Trophoblast cell (in vitro differentiated cells and primary cell): ENCODE measurements at regions not wholly inside any gene's neighbourhood (a gene's known extent, or its start where the extent isn't known, plus 50 kb on each side); places are given as distances from the start of the nearest gene placed in this dataset.
"Not testable (repeated sequence)": the region's sequence is repeated elsewhere in the genome, so short reads cannot be mapped to it uniquely, and the experiment has no call there.

Experiments
- DNase-seq, 2 donors: peaks; one replicate each; pipeline ENCODE4 v3.0.0-alpha.2; 2016
- H2AFZ ChIP-seq: 2 replicates; pipeline ENCODE4 v1.6.1; 2013; ENCODE audit warnings: low read length, moderate library complexity, mild to moderate bottlenecking; ENCODE audit not compliant: insufficient read depth, poor library complexity
- H2AK5ac ChIP-seq: 2 replicates; pipeline ENCODE4 v1.6.1; 2013; ENCODE audit warnings: mild to moderate bottlenecking, low read length
- H2BK120ac ChIP-seq: 2 replicates; pipeline ENCODE4 v1.6.1; 2013; ENCODE audit warnings: low read length, mild to moderate bottlenecking, moderate library complexity; ENCODE audit not compliant: insufficient read depth, poor library complexity
- H2BK12ac ChIP-seq: 2 replicates; pipeline ENCODE4 v1.6.1; 2013; ENCODE audit warnings: mild to moderate bottlenecking, low read length, moderate library complexity
- H2BK5ac ChIP-seq: 2 replicates; pipeline ENCODE4 v1.6.1; 2013; ENCODE audit warnings: low read length, low read depth, moderate library complexity, mild to moderate bottlenecking; ENCODE audit not compliant: poor library complexity
- H3K14ac ChIP-seq: 2 replicates; pipeline ENCODE4 v1.6.1; 2013; ENCODE audit warnings: mild to moderate bottlenecking, low read length
- H3K18ac ChIP-seq: 2 replicates; pipeline ENCODE4 v1.6.1; 2013; ENCODE audit warnings: mild to moderate bottlenecking, low read length
- H3K23ac ChIP-seq: 2 replicates; pipeline ENCODE4 v1.6.1; 2013; ENCODE audit warnings: low read length
- H3K27ac ChIP-seq: 2 replicates; pipeline ENCODE4 v1.5.1; 2013; ENCODE audit warnings: low read depth, mild to moderate bottlenecking, inconsistent platforms, low read length, moderate library complexity
- H3K27me3 ChIP-seq: 2 replicates; pipeline ENCODE4 v1.6.1; 2013; ENCODE audit warnings: inconsistent platforms, mild to moderate bottlenecking, low read length, moderate library complexity; ENCODE audit not compliant: insufficient read depth
- H3K36me3 ChIP-seq, 2 experiments: 1 replicate in 1 of 2; 2 replicates in 1 of 2; pipeline ENCODE4 v1.6.1; 2013; ENCODE audit warnings: low read length in 2 of 2, mild to moderate bottlenecking in 2 of 2, moderate library complexity in 1 of 2; ENCODE audit not compliant: insufficient read depth in 2 of 2, control insufficient read depth in 1 of 2
- H3K4ac ChIP-seq: 2 replicates; pipeline ENCODE4 v1.6.1; 2013; ENCODE audit warnings: low read depth, mild to moderate bottlenecking, low read length, moderate library complexity
- H3K4me1 ChIP-seq, 2 experiments: 1 replicate in 1 of 2; 2 replicates in 1 of 2; pipeline ENCODE4 v1.6.1; 2013; ENCODE audit warnings: low read length in 2 of 2, mild to moderate bottlenecking in 2 of 2, moderate library complexity in 1 of 2; ENCODE audit not compliant: insufficient read depth in 2 of 2, control insufficient read depth in 1 of 2
- H3K4me2 ChIP-seq: 2 replicates; pipeline ENCODE4 v1.6.1; 2013; ENCODE audit warnings: inconsistent platforms, mild to moderate bottlenecking, low read length, moderate library complexity
- H3K4me3 ChIP-seq: 2 replicates; pipeline ENCODE4 v1.5.1; 2013; ENCODE audit warnings: mild to moderate bottlenecking, low read depth, low read length, inconsistent platforms
- H3K79me1 ChIP-seq: one replicate; pipeline ENCODE4 v1.6.1; 2013; ENCODE audit warnings: low read length
- H3K79me2 ChIP-seq: 2 replicates; pipeline ENCODE4 v1.6.1; 2013; ENCODE audit warnings: low read length, mild to moderate bottlenecking; ENCODE audit not compliant: control insufficient read depth, insufficient read depth, poor library complexity
- H3K9ac ChIP-seq: 2 replicates; pipeline ENCODE4 v1.6.1; 2013; ENCODE audit warnings: mild to moderate bottlenecking, low read length
- H3K9me3 ChIP-seq: 2 replicates; pipeline ENCODE4 v1.6.1; 2013; ENCODE audit warnings: low read depth, mild to moderate bottlenecking, control low read depth, inconsistent platforms, low read length; ENCODE audit not compliant: insufficient read depth
- H4K12ac ChIP-seq: 2 replicates; pipeline ENCODE4 v1.6.1; 2013; ENCODE audit warnings: low read depth, mild to moderate bottlenecking, low read length, moderate library complexity
- H4K8ac ChIP-seq: 2 replicates; pipeline ENCODE4 v1.6.1; 2013; ENCODE audit warnings: low read depth, mild to moderate bottlenecking, low read length, moderate library complexity
- H4K91ac ChIP-seq: one replicate; pipeline ENCODE4 v1.6.1; 2013; ENCODE audit warnings: low read depth, mild to moderate bottlenecking, low read length, moderate library complexity
- WGBS: extraction: QIAGEN DNeasy Blood & Tissue Kit; methylation state at CpG from one replicate; pipeline ENCODE4 v1.1.7; 2013; ENCODE audit warnings: missing lambda C conversion rate; ENCODE audit not compliant: insufficient read length, insufficient coverage; ENCODE audit errors: extremely low coverage; 5-methylcytosine and 5-hydroxymethylcytosine counted together

DNA sequence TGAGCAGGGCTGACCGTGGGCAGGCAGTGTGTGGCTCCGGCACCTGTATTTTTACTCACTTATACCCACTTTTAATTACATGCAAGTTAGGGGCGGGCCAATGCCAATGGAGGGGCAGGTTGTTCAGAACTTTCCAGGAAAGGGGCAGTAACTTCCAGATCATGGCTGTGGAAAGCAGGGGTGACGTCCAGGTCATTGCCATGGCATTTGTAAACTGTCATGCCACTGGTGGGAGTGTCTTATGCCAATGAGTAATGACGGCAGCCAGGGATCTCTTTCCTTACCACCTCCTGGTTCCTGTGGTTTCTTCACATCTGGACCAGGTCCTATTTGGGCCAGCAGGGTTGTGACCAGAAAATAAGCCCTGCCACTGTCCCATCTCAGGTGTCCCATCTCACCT lies 258.7 kb downstream of the THBS2 start:
- Histone ChIP-seq H3K23ac (no peak overlapping the region), H3K79me2 (no peaks in the 10 kb centered on the region), H3K79me1 (peaks cover 2% of the 10 kb centered on the region), H3K14ac (no peak overlapping the region), H3K4me2 (no peak overlapping the region), H3K27ac (no peak overlapping the region), H2BK12ac (no peak overlapping the region), H2BK120ac (no peak overlapping the region), H4K12ac (no peak overlapping the region), H3K18ac (no peak overlapping the region), H3K9ac (no peak overlapping the region), H3K36me3 (no peaks in the 10 kb centered on the region), H3K4me1 (no peaks in the 10 kb centered on the region), H2AK5ac (no peak overlapping the region), H3K4me3 (no peak overlapping the region), H3K4ac (no peak overlapping the region), H4K91ac (no peak overlapping the region), H2AFZ (no peak overlapping the region), H3K9me3 (peaks cover 5% of the 10 kb centered on the region), H2BK5ac (no peak overlapping the region), H3K27me3 (no peaks in the 10 kb centered on the region), H4K8ac (no peak overlapping the region)
- DNase-seq, result no peak
- WGBS, result no CpG with 5 or more reads among the region's 5 CpGs

DNA sequence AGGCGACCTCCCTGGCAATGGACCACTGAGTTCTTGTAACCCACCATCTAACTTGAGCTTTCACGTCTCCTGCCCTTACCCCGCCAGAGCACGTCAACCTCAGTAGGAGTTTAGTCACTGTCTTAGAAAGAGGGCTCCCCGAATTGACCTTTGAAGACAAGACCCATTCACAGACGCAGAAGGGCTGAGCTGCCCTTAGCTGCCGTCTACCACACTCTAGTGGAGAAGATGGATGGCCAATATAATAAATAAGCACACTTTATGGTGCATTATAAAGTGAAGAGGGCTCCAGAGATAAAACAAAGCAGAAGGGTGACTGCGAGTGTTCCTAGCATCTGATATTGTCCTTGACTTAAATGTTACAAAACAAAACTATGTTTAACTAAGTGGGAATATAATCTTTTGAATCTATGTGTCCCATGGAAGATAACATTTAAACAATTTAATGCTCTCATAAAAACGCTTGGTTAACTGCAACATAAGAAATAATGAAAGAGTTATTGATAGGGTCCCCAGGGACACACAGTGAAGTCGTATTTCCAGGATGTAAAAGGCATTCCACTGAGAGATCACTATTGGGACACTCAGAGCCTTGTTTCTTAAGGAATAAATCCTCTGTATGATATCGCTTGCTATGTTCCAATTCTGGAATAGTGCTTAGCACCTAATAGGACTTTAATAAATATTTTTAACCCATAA lies 261.1 kb downstream of the THBS2 start:
- no peak overlapping the region for H2BK120ac ChIP-seq
- peaks cover 2% of the 10 kb centered on the region for H3K79me1 ChIP-seq
- H3K36me3 ChIP-seq, result no peaks in the 10 kb centered on the region
- no peak overlapping the region for H3K27ac ChIP-seq
- no peak overlapping the region for H3K23ac ChIP-seq
- no peaks in the 10 kb centered on the region for H3K27me3 ChIP-seq
- H3K4me3 ChIP-seq, result no peak overlapping the region
- no peak overlapping the region for H2BK5ac ChIP-seq
- no CpG with 5 or more reads among the region's 11 CpGs for WGBS
- no peak overlapping the region for H4K91ac ChIP-seq
- no peak overlapping the region for H3K4ac ChIP-seq
- H2BK12ac ChIP-seq, result no peak overlapping the region
- no peak overlapping the region for H2AFZ ChIP-seq
- no peak overlapping the region for H3K4me2 ChIP-seq
- H3K14ac ChIP-seq, result no peak overlapping the region
- H3K4me1 ChIP-seq, result no peaks in the 10 kb centered on the region
- H3K9ac ChIP-seq, result no peak overlapping the region
- no peaks in the 10 kb centered on the region for H3K79me2 ChIP-seq
- DNase-seq, result no peak
- peaks cover 5% of the 10 kb centered on the region for H3K9me3 ChIP-seq
- H3K18ac ChIP-seq, result no peak overlapping the region
- H2AK5ac ChIP-seq, result no peak overlapping the region
- no peak overlapping the region for H4K8ac ChIP-seq
- no peak overlapping the region for H4K12ac ChIP-seq

GRCh38 chr6:168991695-168992094 lies 262.0 kb downstream of the THBS2 start:
- H3K27ac ChIP-seq, H3K4me2 ChIP-seq, H4K91ac ChIP-seq, H2BK5ac ChIP-seq, H2AFZ ChIP-seq, H4K8ac ChIP-seq, H3K27me3 ChIP-seq, H3K36me3 ChIP-seq, H3K79me1 ChIP-seq, H3K9ac ChIP-seq, H3K79me2 ChIP-seq, H2BK120ac ChIP-seq, DNase-seq, H2AK5ac ChIP-seq, H3K9me3 ChIP-seq, H2BK12ac ChIP-seq, H3K14ac ChIP-seq, H4K12ac ChIP-seq, H3K23ac ChIP-seq, H3K4me1 ChIP-seq, H3K4me3 ChIP-seq, H3K4ac ChIP-seq, H3K18ac ChIP-seq: not testable (repeated sequence)
- WGBS, result no CpG with 5 or more reads among the region's 17 CpGs

DNA sequence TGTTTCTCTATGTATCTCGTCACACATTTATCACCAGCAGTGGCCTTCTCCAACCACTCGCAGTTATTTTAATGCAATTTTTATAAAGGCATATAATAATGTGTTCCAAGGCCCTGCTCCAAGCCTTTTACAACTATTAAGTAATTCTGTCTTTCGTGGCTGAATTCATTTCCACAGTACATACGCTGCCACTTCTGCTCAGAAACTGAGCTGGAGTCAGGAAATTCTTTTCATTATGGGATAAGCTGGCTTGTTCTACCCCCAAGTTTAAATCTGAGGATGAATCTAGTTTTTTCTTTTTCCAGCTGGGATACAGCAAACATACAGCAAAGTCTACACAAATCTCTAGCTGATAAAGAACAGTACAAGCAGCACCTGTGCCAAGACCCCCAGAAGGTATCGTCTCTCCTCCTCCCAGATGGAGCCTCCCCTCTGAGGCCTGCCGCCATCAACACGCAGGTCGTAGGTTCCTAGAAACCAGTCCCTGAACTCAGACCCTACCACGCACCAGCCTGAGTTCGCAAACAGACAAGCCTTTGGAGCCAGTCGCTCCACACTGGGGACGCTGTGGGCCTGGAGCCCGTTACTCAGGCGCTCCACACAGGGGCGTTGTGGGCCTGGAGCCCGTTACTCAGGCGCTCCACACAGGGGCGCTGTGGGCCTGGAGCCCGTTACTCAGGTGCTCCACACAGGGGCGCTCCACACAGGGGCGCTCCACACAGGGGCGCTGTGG lies 263.5 kb downstream of the THBS2 start:
- Histone ChIP-seq H3K79me1 (peaks cover 2% of the 10 kb centered on the region), H3K4me1 (peaks cover 0 to 1% of the 10 kb centered on the region in 2 experiments), H4K12ac (no peak overlapping the region), H3K14ac (no peak overlapping the region), H2BK5ac (no peak overlapping the region), H2BK12ac (no peak overlapping the region), H3K9ac (no peak overlapping the region), H3K18ac (no peak overlapping the region), H2AK5ac (no peak overlapping the region), H3K4ac (no peak overlapping the region), H2AFZ (no peak overlapping the region), H2BK120ac (no peak overlapping the region), H4K8ac (no peak overlapping the region), H3K79me2 (no peaks in the 10 kb centered on the region), H3K27ac (no peak overlapping the region), H3K4me2 (no peak overlapping the region), H3K27me3 (peaks cover 2% of the 10 kb centered on the region), H3K36me3 (no peaks in the 10 kb centered on the region), H3K23ac (no peak overlapping the region), H4K91ac (no peak overlapping the region), H3K4me3 (no peak overlapping the region), H3K9me3 (no peaks in the 10 kb centered on the region)
- no CpG with 5 or more reads among the region's 22 CpGs for WGBS
- no peak for DNase-seq
